HUES6 (cell line): ENCODE measurements at regions not wholly inside any gene's neighbourhood (a gene's known extent, or its start where the extent isn't known, plus 50 kb on each side); places are given as distances from the start of the nearest gene placed in this dataset.

Experiments used
- H3K27ac ChIP-seq: 2 replicates; pipeline ENCODE4 v1.7.0; 2013; ENCODE audit warnings: low read depth, mild to moderate bottlenecking, low read length, inconsistent platforms
- H3K27me3 ChIP-seq: 2 replicates; pipeline ENCODE4 v1.6.1; 2013; ENCODE audit warnings: low read length; ENCODE audit not compliant: control insufficient read depth, insufficient read depth
- H3K36me3 ChIP-seq: 2 replicates; pipeline ENCODE4 v1.6.1; 2013; ENCODE audit warnings: low read length; ENCODE audit not compliant: control insufficient read depth, insufficient read depth
- H3K4me1 ChIP-seq: 2 replicates; pipeline ENCODE4 v1.6.1; 2013; ENCODE audit warnings: low read length; ENCODE audit not compliant: control insufficient read depth, insufficient read depth
- H3K4me3 ChIP-seq: 2 replicates; pipeline ENCODE4 v1.5.1; 2013; ENCODE audit warnings: low read depth, low read length
- H3K9ac ChIP-seq: one replicate; pipeline ENCODE4 v1.6.1; 2013; ENCODE audit warnings: mild to moderate bottlenecking, low read length
- H3K9me3 ChIP-seq: 2 replicates; pipeline ENCODE4 v1.6.1; 2013; ENCODE audit warnings: low read depth, low read length; ENCODE audit not compliant: control insufficient read depth, insufficient read depth

GRCh38 chr4:126991965-126992364 lies 640.8 kb upstream of the INTU start:
- no peaks in the 10 kb centered on the region for H3K4me1 ChIP-seq
- H3K36me3 ChIP-seq: no peaks in the 10 kb centered on the region
- no peak overlapping the region for H3K27ac ChIP-seq
- H3K4me3 ChIP-seq: no peak overlapping the region
- H3K9me3 ChIP-seq: no peaks in the 10 kb centered on the region
- no peaks in the 10 kb centered on the region for H3K27me3 ChIP-seq
- H3K9ac ChIP-seq: no peak overlapping the region

GRCh38 chr4:126992910-126993309 lies 639.8 kb upstream of the INTU start:
- Histone ChIP-seq H3K4me1 (no peaks in the 10 kb centered on the region), H3K27ac (no peak overlapping the region), H3K9me3 (no peaks in the 10 kb centered on the region), H3K9ac (no peak overlapping the region), H3K36me3 (no peaks in the 10 kb centered on the region), H3K27me3 (no peaks in the 10 kb centered on the region), H3K4me3 (no peak overlapping the region)

GRCh38 chr4:126993351-126993750 lies 639.4 kb upstream of the INTU start:
- Histone ChIP-seq H3K9ac (no peak overlapping the region), H3K4me1 (no peaks in the 10 kb centered on the region), H3K27ac (no peak overlapping the region), H3K4me3 (no peak overlapping the region), H3K9me3 (no peaks in the 10 kb centered on the region), H3K36me3 (no peaks in the 10 kb centered on the region), H3K27me3 (no peaks in the 10 kb centered on the region)

DNA sequence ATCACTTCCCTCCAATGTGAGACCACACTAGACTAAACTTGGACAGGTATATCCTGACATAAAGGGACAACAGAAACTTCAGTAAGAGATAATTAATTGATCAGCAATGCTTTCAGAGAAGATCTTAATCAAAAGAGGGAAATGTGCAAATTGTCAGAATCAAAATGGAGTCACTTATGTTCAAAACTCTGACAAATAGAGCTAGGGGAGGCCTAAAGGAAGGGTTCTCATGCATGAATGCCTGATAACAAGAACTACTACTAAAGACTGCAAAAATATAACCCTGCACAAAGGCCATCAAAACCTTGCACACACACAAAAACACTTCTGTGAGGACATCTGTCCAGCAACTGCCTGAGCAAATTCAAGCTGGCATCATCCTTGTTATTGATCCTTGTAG lies 637.5 kb upstream of the INTU start:
- Histone ChIP-seq H3K27me3 (no peaks in the 10 kb centered on the region), H3K9me3 (no peaks in the 10 kb centered on the region), H3K4me1 (no peaks in the 10 kb centered on the region), H3K4me3 (no peak overlapping the region), H3K36me3 (no peaks in the 10 kb centered on the region), H3K9ac (no peak overlapping the region), H3K27ac (no peak overlapping the region)

DNA sequence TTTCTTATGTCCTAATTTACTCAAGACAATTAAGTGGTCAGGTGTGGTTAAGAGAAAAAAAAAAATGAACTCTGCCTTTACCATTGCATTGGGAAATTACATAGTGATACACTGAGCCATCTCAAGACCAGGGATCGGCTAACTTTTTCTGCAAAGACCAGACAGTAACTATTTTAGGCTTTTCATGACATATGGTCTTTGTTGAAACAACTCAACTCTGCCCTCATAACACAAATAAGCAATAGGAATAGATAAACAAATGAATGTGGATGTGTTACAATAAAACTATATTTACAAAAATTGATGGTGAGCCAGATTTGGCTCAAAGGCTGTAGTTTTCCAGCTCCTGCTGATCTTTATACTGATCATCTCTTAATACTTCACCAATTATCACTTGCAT lies 632.6 kb upstream of the INTU start:
- H3K27ac ChIP-seq: no peak overlapping the region
- H3K27me3 ChIP-seq: no peaks in the 10 kb centered on the region

GRCh38 chr4:127000846-127001245 lies 631.9 kb upstream of the INTU start:
- no peaks in the 10 kb centered on the region for H3K27me3 ChIP-seq
- H3K4me1 ChIP-seq: no peaks in the 10 kb centered on the region
- H3K4me3 ChIP-seq: no peak overlapping the region
- no peak overlapping the region for H3K9ac ChIP-seq
- H3K27ac ChIP-seq: no peak overlapping the region
- no peaks in the 10 kb centered on the region for H3K36me3 ChIP-seq
- no peaks in the 10 kb centered on the region for H3K9me3 ChIP-seq

More for the DNA sequence above, 632.6 kb upstream of the INTU start:
- H3K36me3 ChIP-seq: no peaks in the 10 kb centered on the region
- no peaks in the 10 kb centered on the region for H3K4me1 ChIP-seq
- H3K4me3 ChIP-seq: no peak overlapping the region
- no peak overlapping the region for H3K9ac ChIP-seq
- no peaks in the 10 kb centered on the region for H3K9me3 ChIP-seq

DNA sequence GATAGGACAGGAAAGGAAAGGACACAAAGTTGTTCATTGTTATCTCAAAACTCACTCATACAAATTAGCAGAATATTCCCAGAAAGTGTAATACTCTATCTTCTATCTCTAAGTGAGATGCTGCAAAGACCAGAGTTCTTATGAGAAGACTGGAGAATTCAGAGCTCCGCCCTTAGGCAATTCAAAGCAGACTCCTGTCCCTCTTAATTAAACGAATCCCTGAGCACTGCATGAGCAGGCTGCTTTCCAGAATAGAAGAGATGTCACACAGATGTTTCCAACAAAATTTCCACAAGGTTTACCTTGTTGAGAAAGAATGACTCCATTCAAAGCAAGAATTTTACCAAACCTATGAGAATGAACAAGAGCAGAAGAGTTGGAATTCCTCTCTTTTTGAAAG lies 630.8 kb upstream of the INTU start:
- H3K27me3 ChIP-seq: no peaks in the 10 kb centered on the region
- H3K27ac ChIP-seq: no peak overlapping the region
- H3K4me1 ChIP-seq: no peaks in the 10 kb centered on the region
- no peak overlapping the region for H3K9ac ChIP-seq
- no peaks in the 10 kb centered on the region for H3K9me3 ChIP-seq
- H3K36me3 ChIP-seq: no peaks in the 10 kb centered on the region
- no peak overlapping the region for H3K4me3 ChIP-seq

- Histone ChIP-seq H3K4me3 (no peak overlapping the region), H3K27ac (no peak overlapping the region), H3K36me3 (no peaks in the 10 kb centered on the region), H3K4me1 (no peaks in the 10 kb centered on the region; the same call in 1 of the 2 replicates), H3K9ac (no peak overlapping the region), H3K27me3 (no peaks in the 10 kb centered on the region), H3K9me3 (no peaks in the 10 kb centered on the region)
Observed at GRCh38 chr4:127006446-127006877, 626.3 kb upstream of the INTU start.

DNA sequence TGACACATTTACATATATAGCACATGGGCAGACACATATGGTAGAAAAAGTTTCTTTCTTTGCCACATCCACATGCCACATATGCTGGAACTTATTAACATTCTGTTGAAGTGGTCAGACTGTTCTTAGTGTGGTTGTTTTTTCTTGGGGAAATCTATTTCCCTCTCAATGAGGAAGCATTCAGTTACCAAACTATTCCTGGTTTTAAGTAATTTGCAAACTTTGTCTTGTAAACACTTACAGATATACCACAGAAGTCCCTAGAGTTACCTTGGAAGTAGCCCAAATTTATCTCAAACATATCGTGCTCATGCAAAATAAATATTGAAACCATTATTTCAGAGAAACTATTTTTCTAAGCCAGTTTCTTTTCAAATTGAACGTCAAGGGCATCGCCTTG lies 625.5 kb upstream of the INTU start:
- Histone ChIP-seq H3K9ac (no peak overlapping the region), H3K4me1 (no peaks in the 10 kb centered on the region; the same call in 1 of the 2 replicates)

DNA sequence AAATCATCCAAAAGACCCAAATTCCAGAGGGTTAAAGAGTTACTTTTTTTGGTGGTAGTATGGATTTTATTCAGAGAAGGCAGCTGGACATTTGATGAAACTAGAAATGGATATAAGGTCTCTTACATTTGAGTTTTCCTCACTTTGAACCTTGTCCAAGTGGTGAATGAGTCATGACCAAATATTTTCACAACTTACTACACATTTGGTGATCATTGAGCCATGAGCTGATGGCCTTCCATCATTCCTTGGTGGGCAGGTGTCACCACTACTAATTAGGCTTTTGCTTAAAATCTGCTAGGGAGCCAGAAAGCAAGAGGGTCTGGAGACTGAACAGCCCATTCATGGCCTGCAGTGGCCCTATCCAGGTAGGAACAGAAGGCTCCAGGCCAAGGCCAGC lies 620.2 kb upstream of the INTU start:
- Histone ChIP-seq H3K9me3 (no peaks in the 10 kb centered on the region), H3K4me1 (peaks cover 6% of the 10 kb centered on the region), H3K36me3 (no peaks in the 10 kb centered on the region), H3K27me3 (no peaks in the 10 kb centered on the region), H3K27ac (no peak overlapping the region), H3K9ac (no peak overlapping the region), H3K4me3 (no peak overlapping the region)

More for the DNA sequence above, 625.5 kb upstream of the INTU start:
- Histone ChIP-seq H3K27ac (no peak overlapping the region), H3K4me3 (no peak overlapping the region), H3K27me3 (no peaks in the 10 kb centered on the region), H3K36me3 (no peaks in the 10 kb centered on the region), H3K9me3 (no peaks in the 10 kb centered on the region)

DNA sequence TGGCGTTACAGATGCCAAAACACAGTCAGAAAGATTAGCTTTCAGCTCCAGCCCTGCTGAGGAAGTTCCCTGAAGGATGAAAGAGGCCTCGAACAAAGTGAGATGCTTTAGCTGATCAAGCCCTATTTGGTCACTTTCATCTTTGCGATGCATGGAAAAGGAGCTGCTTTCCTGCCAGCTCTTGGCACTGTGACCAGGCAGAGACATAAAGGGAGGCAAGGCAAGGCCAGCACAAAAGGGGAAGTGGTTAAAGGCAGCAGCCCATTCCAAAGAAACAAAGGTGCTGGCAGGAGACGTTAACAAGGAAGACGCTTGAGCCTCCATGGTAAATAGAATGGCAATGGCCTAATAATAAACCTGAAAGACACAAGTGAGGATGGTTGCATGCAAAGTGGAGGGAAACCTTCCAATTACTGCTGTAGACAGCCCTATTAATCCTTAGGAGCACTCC lies 617.1 kb upstream of the INTU start:
- Histone ChIP-seq H3K27ac (no peak overlapping the region), H3K4me3 (no peak overlapping the region), H3K9me3 (no peaks in the 10 kb centered on the region), H3K4me1 (peaks cover 6% of the 10 kb centered on the region; the same call in 1 of the 2 replicates), H3K36me3 (no peaks in the 10 kb centered on the region), H3K27me3 (no peaks in the 10 kb centered on the region), H3K9ac (no peak overlapping the region)

- no peak overlapping the region for H3K4me3 ChIP-seq
- H3K4me1 ChIP-seq: peaks cover 6% of the 10 kb centered on the region; the same call in 1 of the 2 replicates
- H3K9ac ChIP-seq: no peak overlapping the region
- H3K9me3 ChIP-seq: no peaks in the 10 kb centered on the region
- H3K27me3 ChIP-seq: no peaks in the 10 kb centered on the region
- H3K36me3 ChIP-seq: no peaks in the 10 kb centered on the region
- H3K27ac ChIP-seq: no peak overlapping the region
Observed at GRCh38 chr4:127018381-127018780, 614.4 kb upstream of the INTU start.
